Pancreas (tissue), 10 donors: ENCODE measurements at regions not wholly inside any gene's neighbourhood (a gene's known extent, or its start where the extent isn't known, plus 50 kb on each side); places are given as distances from the start of the nearest gene placed in this dataset.

ENCODE experiments used
- ATAC-seq, 4 donors: fragments of 200-7000 bp; cut with Tn5 transposase; one replicate each; pipeline versions ENCODE4 v1.8.0 to v1.9.1; 2020; ENCODE audit warnings: mild to moderate bottlenecking in 4 of 4, moderate library complexity in 4 of 4
- DNase-seq, 6 donors: peaks; one replicate each; pipeline ENCODE4 v3.0.0-alpha.2; 2020
- FAIRE-seq: peaks from 2 replicates; lab custom pipeline; 2012; peaks lifted over from hg19 to GRCh38; lab: Jason Lieb, UNC
- H3K27ac ChIP-seq, 4 donors: fragments of 200-600 bp; sonication (generic); 1 replicate in 3 of 4; 2 replicates in 1 of 4; pipeline versions ENCODE4 v1.5.0 to v1.8.0; 2020
- H3K27me3 ChIP-seq, 4 donors: fragments of 200-600 bp; one replicate each; pipeline ENCODE4 v1.8.0; 2021
- H3K36me3 ChIP-seq, 3 donors: fragments of 200-600 bp; sonication (generic) in 1 of 3; one replicate each; pipeline versions ENCODE4 v1.5.0 to v1.8.0; 2020 to 2021
- H3K4me1 ChIP-seq, 3 donors: fragments of 200-600 bp; one replicate each; pipeline ENCODE4 v1.8.0; 2021
- H3K4me3 ChIP-seq, 4 donors: fragments of 200-600 bp; sonication (generic) in 2 of 4; one replicate each; pipeline versions ENCODE4 v1.5.0 to v1.8.0; 2020 to 2021
- H3K9me3 ChIP-seq, 4 donors: fragments of 200-600 bp; one replicate each; pipeline ENCODE4 v1.8.0; 2021
- CTCF ChIP-seq, 4 donors: fragments of 200-600 bp; sonication (generic) in 3 of 4; IDR thresholded peaks; one replicate each; pipeline versions ENCODE4 v1.5.0 to v1.8.0; 2021; ENCODE audit warnings: antibody characterized with exemption in 4 of 4
- WGBS, 2 donors: extraction: QIAGEN DNeasy Blood & Tissue Kit; methylation state at CpG; one replicate each; pipeline ENCODE4 v1.1.7; 2013; 5-methylcytosine and 5-hydroxymethylcytosine counted together
- intact Hi-C, 3 donors: fragments of 100-400 bp; cut with DNase I; formaldehyde crosslinking; loops; one replicate each; pipeline versions ENCODE4 v1.11.1 to v1.14.2; 2022
- donor health status: healthy with polysubstance abuse.
- donor health status: DM: no; HTN: no; CAD: no; lungs with moderate emphysema.
- donor health status: DM: no; HTN: no; CAD: no.
- donor health status: control.
- donor health status: control.
- donor health status: Bipolar disorder and iron deficiency.
- donor health status: DM: yes; HTN: yes; CAD: no.
- donor health status: DM: no; HTN: no; CAD: no.
- donor health status: DM: no; HTN: no; CAD: no.
- donor health status: DM: yes; HTN: yes; CAD: no.

DNA sequence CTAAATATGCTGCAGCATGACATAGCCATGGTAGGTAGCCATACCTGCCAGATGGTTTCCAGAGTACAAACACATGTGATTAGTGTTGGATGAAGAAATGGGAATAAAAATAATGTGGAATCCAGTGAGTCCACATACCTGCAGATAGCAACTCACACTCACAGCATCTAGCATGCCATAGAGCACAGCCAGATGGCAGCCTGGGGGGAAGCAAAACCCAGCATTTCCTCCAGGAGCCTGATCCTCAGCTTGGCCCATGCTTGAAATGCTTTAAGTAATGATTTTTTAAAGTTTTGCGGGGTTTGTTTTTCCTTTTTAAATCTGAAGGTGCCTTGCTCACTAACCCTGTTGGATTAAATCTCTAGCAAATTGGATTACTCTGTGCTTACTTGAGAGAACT lies 535.1 kb downstream of the STK39 start:
- FAIRE-seq = no peak
- 96 to 100% methylated on average over 1 of the region's 1 CpG for WGBS, 2 donors
- no peaks in the 10 kb centered on the region for H3K27me3 ChIP-seq
- no peak overlapping the region for H3K4me3 ChIP-seq
- no peak for ATAC-seq
- H3K4me1 ChIP-seq = no peaks in the 10 kb centered on the region
- no peak overlapping the region for H3K27ac ChIP-seq
- H3K9me3 ChIP-seq = no peaks in the 10 kb centered on the region
- H3K36me3 ChIP-seq = no peaks in the 10 kb centered on the region
- DNase-seq = no peak
- intact Hi-C loops = no loop called here
- TF ChIP-seq CTCF (IDR thresholded peaks at IDR 0.05) = no peak

DNA sequence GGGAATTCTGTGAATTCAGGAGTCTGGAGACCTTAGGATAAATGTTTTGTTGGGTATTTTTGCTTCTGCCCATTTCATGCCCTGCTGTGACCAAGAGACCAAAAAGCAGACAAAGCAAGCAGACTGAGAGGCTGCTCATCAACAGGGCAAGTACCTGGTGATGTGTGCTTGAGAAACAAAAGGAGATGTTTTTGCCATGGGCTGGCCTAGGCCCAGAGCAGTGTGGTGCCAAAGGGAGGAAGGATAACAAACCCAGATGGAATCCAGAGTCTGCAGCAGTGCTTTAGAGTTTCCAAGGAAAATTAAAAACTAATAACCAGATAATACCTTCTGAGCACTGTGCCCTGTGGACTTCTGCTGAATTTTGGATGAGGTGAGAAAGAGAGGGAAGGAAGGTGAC lies 538.4 kb downstream of the STK39 start:
- Histone ChIP-seq H3K36me3 (no peaks in the 10 kb centered on the region), H3K9me3 (no peaks in the 10 kb centered on the region), H3K4me1 (no peaks in the 10 kb centered on the region), H3K27me3 (no peaks in the 10 kb centered on the region), H3K27ac (no peak overlapping the region), H3K4me3 (no peak overlapping the region)
- ATAC-seq (no peak), DNase-seq (no peak), FAIRE-seq (no peak)
- no peak for TF ChIP-seq CTCF (IDR thresholded peaks at IDR 0.05)
- intact Hi-C loops = no loop called here

- Histone ChIP-seq H3K4me3 (no peak overlapping the region), H3K9me3 (no peaks in the 10 kb centered on the region), H3K36me3 (no peaks in the 10 kb centered on the region), H3K4me1 (no peaks in the 10 kb centered on the region), H3K27ac (no peak overlapping the region), H3K27me3 (no peaks in the 10 kb centered on the region)
- no peak for FAIRE-seq
- whole genome bisulfite sequencing, 2 donors = 41 to 58% methylated on average over 2 of the region's 2 CpGs
- intact Hi-C loops = no loop called here
- TF ChIP-seq CTCF (IDR thresholded peaks at IDR 0.05) = no peak
- no peak for ATAC-seq
- DNase-seq = no peak
These were observed 540.6 kb downstream of the STK39 start for GRCh38 chr2:167706800-167707199.

GRCh38 chr2:167703441-167703840 lies 544.0 kb downstream of the STK39 start:
- TF ChIP-seq CTCF (IDR thresholded peaks at IDR 0.05) = no peak
- no peak overlapping the region for H3K4me3 ChIP-seq
- intact Hi-C loops = no loop called here
- no peaks in the 10 kb centered on the region for H3K36me3 ChIP-seq
- H3K27ac ChIP-seq = no peak overlapping the region
- no peaks in the 10 kb centered on the region for H3K9me3 ChIP-seq
- no peaks in the 10 kb centered on the region for H3K27me3 ChIP-seq
- ATAC-seq = no peak
- 78 to 84% methylated on average over 3 of the region's 3 CpGs for WGBS, 2 donors
- H3K4me1 ChIP-seq = no peaks in the 10 kb centered on the region
- no peak for FAIRE-seq
- no peak for DNase-seq

DNA sequence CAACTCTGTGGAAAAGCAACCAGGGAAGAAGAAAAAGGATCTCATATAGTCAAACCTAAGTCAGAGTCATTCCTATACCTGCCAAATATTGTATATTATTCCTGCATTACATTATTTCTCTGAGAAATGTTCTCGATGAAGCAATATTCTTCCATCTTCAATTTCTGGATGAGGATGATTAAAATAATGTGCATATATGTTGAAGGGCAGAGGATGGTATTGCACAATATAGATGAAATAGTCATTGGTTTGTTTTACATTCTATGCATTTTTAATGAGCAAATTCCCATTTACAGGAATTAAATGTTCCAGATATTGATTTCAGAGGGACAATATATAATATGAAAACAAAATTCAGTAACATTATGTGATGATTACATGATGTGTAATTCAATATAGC lies 545.2 kb downstream of the STK39 start:
- WGBS, 2 donors = 88 to 97% methylated on average over 1 of the region's 1 CpG
- Histone ChIP-seq H3K4me1 (no peaks in the 10 kb centered on the region), H3K27me3 (no peaks in the 10 kb centered on the region), H3K36me3 (no peaks in the 10 kb centered on the region), H3K27ac (no peak overlapping the region), H3K4me3 (no peak overlapping the region), H3K9me3 (no peaks in the 10 kb centered on the region)
- FAIRE-seq (no peak), DNase-seq (no peak), ATAC-seq (no peak)
- TF ChIP-seq CTCF (IDR thresholded peaks at IDR 0.05) = no peak
- intact Hi-C loops = no loop called here
